C4-2B (cell line): ENCODE measurements at regions not wholly inside any gene's neighbourhood (a gene's known extent, or its start where the extent isn't known, plus 50 kb on each side); places are given as distances from the start of the nearest gene placed in this dataset.

ENCODE experiments used
- ZFX ChIP-seq: fragments of 450-650 bp; IDR thresholded peaks from 2 replicates; pipeline ENCODE4 v1.6.1; 2017
- TF ChIP-seq, protein P1 (sequence below): fragments of 450-650 bp; conservative IDR thresholded peaks from 2 replicates; pipeline ENCODE4 v1.5.1; 2017; ENCODE audit warnings: mild to moderate bottlenecking

DNA sequence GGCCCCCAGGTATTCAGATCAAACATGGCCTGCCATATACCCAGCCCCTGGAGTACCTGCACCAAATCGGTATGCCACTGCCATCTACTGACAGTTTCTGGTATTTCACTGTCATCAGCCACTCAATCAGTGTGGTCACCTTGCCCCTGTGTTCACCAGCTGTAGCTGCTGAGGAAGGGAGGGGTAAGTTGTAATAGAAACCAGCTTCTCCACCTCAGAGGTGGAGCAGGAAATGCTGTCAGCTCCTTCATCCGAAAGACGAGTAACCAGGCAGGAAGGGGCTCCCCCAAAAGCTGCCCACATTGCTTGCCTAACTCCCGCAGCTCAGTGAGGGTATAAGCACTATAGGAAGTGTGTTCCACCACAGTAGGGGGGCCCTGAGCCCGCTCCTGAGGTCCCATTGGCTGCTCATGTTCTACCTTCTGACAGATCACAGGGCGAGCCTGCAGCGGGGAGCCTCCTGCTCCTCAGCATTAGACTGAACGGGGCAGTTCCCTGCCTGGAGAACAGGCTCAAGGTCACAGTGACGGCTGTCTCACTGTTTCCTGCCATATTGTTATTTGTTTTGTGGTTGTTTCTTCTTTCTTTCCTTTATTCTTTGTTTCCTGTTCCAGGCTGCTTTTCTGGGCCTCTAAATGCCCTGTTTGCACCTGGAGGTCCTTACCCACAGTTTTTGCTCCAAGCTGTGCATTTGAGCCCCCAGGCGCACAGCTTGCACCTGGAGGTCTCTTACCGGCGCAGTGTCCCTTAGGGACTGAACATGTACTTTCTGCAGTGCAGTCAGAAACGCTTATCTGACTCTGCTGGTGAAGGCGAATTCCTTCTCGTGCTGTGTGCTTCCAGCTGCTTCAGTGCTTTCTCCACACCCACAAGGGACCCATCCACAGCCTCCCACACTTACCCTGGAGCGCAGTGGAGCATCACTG, 1638.3 kb downstream of the MRPL39 start:
- TF ChIP-seq, protein P1, sequence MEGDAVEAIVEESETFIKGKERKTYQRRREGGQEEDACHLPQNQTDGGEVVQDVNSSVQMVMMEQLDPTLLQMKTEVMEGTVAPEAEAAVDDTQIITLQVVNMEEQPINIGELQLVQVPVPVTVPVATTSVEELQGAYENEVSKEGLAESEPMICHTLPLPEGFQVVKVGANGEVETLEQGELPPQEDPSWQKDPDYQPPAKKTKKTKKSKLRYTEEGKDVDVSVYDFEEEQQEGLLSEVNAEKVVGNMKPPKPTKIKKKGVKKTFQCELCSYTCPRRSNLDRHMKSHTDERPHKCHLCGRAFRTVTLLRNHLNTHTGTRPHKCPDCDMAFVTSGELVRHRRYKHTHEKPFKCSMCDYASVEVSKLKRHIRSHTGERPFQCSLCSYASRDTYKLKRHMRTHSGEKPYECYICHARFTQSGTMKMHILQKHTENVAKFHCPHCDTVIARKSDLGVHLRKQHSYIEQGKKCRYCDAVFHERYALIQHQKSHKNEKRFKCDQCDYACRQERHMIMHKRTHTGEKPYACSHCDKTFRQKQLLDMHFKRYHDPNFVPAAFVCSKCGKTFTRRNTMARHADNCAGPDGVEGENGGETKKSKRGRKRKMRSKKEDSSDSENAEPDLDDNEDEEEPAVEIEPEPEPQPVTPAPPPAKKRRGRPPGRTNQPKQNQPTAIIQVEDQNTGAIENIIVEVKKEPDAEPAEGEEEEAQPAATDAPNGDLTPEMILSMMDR: peak; percentile 83
- TF ChIP-seq ZFX: no peak
